Esophagus squamous epithelium (tissue), 4 donors: ENCODE measurements at regions not wholly inside any gene's neighbourhood (a gene's known extent, or its start where the extent isn't known, plus 50 kb on each side); places are given as distances from the start of the nearest gene placed in this dataset.
"Not testable (repeated sequence)": the region's sequence is repeated elsewhere in the genome, so short reads cannot be mapped to it uniquely, and the experiment has no call there.

Experiments
- CTCF ChIP-seq, 6 experiments: fragments of 450-650 bp in 4 of 6; fragments of 200-600 bp in 2 of 6; sonication (generic) in 2 of 6; IDR thresholded peaks; one replicate each; pipeline ENCODE4 v1.5.1; 2016 to 2019; ENCODE audit warnings: antibody characterized with exemption in 6 of 6, mild to moderate bottlenecking in 4 of 6, moderate library complexity in 4 of 6
- POLR2A ChIP-seq, 4 donors: fragments of 450-650 bp; IDR thresholded peaks; one replicate each; pipeline ENCODE4 v1.6.1; 2017; ENCODE audit warnings: antibody characterized with exemption in 4 of 4, mild to moderate bottlenecking in 4 of 4, moderate library complexity in 3 of 4

GRCh38 chr6:150523216-150523615 lies 76.5 kb upstream of the PLEKHG1 start:
- TF ChIP-seq CTCF, POLR2A (IDR thresholded peaks at IDR 0.05): not testable (repeated sequence)
